BJ (cell line): ENCODE measurements at regions not wholly inside any gene's neighbourhood (a gene's known extent, or its start where the extent isn't known, plus 50 kb on each side); places are given as distances from the start of the nearest gene placed in this dataset.

Experiments used
- CTCF ChIA-PET: fragments of 350-600 bp; formaldehyde crosslinking; extraction: SDS; loops from one replicate; lab custom pipeline; 2021; ENCODE audit warnings: antibody characterized with exemption, inconsistent platforms; lab: Yijun Ruan, JAX
- POLR2A ChIA-PET: fragments of 300-600 bp; sonication (Branson Sonifier 250); formaldehyde crosslinking; extraction: SDS; loops from one replicate; lab custom pipeline; 2021; ENCODE audit warnings: antibody characterized with exemption; lab: Charles Lee
- DNase-seq: peaks from one replicate; pipeline ENCODE4 v3.0.0-alpha.2; 2011; ENCODE audit warnings: low read depth
- H3K27me3 ChIP-seq: 2 replicates; pipeline ENCODE4 v1.6.0; 2011; ENCODE audit warnings: low read length; ENCODE audit not compliant: control insufficient read depth, insufficient read depth
- H3K36me3 ChIP-seq: 2 replicates; pipeline ENCODE4 v1.5.1; 2011; ENCODE audit warnings: low read length; ENCODE audit not compliant: control insufficient read depth, insufficient read depth
- H3K4me3 ChIP-seq: 2 replicates; pipeline ENCODE4 v1.5.1; 2011; ENCODE audit warnings: low read depth, mild to moderate bottlenecking, control low read depth, low read length
- TF ChIP-seq, protein P1 (sequence below): IDR thresholded peaks from 2 replicates; pipeline ENCODE4 v1.5.1; 2011; ENCODE audit warnings: low read depth, mild to moderate bottlenecking, control low read depth, inconsistent platforms, low read length, moderate library complexity; ENCODE audit not compliant: insufficient read depth

DNA sequence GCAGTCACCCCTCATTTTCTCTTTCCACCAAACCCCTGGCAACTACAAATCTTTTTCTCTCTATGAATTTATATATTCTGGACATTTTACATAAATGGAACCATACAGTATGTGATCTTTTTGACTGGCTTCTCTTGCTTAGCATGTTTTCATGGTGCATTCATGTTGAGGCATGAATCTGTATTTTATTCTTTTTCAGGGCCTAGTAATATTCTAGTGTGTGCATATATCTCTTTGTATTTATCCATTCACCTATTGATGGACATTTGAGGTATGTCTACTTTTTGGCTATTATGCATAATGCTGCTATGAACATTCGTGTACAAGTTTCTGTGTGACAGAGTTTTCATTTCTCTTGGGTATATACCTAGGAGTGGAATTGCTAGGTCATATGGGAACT is 78.2 kb downstream of the HACD1 start:
- Histone ChIP-seq H3K36me3 (no peaks in the 10 kb centered on the region), H3K4me3 (no peak overlapping the region), H3K27me3 (no peaks in the 10 kb centered on the region)
- TF ChIP-seq, protein P1, sequence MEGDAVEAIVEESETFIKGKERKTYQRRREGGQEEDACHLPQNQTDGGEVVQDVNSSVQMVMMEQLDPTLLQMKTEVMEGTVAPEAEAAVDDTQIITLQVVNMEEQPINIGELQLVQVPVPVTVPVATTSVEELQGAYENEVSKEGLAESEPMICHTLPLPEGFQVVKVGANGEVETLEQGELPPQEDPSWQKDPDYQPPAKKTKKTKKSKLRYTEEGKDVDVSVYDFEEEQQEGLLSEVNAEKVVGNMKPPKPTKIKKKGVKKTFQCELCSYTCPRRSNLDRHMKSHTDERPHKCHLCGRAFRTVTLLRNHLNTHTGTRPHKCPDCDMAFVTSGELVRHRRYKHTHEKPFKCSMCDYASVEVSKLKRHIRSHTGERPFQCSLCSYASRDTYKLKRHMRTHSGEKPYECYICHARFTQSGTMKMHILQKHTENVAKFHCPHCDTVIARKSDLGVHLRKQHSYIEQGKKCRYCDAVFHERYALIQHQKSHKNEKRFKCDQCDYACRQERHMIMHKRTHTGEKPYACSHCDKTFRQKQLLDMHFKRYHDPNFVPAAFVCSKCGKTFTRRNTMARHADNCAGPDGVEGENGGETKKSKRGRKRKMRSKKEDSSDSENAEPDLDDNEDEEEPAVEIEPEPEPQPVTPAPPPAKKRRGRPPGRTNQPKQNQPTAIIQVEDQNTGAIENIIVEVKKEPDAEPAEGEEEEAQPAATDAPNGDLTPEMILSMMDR = no peak
- no peak for DNase-seq
- POLR2A ChIA-PET = no interaction called here
- CTCF ChIA-PET = no interaction called here

DNA sequence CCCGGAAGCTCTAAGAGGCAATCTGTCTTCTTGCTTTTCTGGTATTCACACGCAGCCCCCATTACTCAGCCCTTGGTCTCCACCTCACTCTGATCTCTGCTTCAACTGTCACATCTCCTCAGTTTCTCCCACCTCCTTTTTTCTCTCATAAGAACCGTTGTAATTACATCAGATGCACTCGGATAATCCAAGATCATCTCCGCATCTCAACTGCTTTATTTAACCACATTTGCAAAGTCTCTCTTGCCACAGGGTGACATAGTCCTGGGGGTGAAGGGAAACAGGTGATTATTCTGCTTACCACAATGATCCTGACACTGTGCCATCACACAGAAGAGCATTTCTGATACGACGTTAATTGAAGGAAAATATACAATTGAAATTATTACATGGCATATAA is 79.9 kb downstream of the HACD1 start:
- ChIA-PET POLR2A (no interaction called here), CTCF (interaction anchor here (1.5 kb wide), 1 partner anchor 12 kb away, joined by 3 read pairs; no protein-coding TSS in a partner anchor)
- H3K4me3 ChIP-seq = no peak overlapping the region
- H3K27me3 ChIP-seq = no peaks in the 10 kb centered on the region
- H3K36me3 ChIP-seq = no peaks in the 10 kb centered on the region
- no peak for DNase-seq
- TF ChIP-seq, protein P1 = no peak

DNA sequence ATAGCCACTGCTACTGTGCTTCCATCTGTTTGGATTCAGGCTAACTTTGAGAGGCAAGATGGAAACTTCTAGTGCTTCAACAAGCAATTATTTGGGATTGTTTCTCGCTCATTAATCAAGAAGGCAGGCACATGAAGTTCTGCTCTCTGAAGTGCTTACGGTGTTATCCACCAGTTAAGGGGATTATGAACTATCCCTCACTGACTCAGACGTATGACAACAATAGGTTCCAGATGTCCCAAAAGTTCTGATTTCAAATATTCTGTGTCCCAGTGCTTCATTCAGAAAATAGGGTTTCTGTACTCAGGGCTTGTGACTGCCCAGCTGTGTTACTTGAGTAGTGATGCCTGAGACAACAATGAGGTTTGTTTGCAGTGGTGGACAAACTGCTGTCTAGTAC is 81.0 kb downstream of the HACD1 start:
- H3K4me3 ChIP-seq = no peak overlapping the region
- ChIA-PET POLR2A (no interaction called here), CTCF (no interaction called here)
- no peak for DNase-seq
- H3K36me3 ChIP-seq = no peaks in the 10 kb centered on the region
- H3K27me3 ChIP-seq = no peaks in the 10 kb centered on the region
- TF ChIP-seq, protein P1 = no peak

DNA sequence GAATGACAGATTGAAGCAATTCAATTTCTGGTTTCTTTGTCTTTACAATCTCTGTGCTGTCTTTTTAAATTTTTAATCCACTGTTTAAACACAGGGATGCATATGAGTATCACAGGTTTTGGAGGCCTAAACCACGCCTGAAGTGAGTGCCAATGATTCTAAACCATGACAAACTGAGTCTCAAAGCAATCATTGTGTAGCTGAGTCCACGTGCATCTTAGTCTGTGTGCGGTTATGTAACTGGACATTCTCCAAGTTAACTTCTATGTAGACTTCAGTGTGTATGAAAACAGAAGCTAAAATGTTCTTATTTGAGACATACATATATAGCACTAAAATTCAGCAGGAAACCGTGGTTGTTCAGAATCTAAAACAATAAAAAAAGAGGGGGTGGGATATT is 79.3 kb upstream of the ST8SIA6 start:
- ChIA-PET CTCF (interaction anchor here (0.6 kb wide), 1 partner anchor 705 kb away, joined by 3 read pairs; no protein-coding TSS in a partner anchor), POLR2A (no interaction called here)
- TF ChIP-seq, protein P1 = no peak
- H3K36me3 ChIP-seq = no peaks in the 10 kb centered on the region
- H3K27me3 ChIP-seq = no peaks in the 10 kb centered on the region
- no peak for DNase-seq
- no peak overlapping the region for H3K4me3 ChIP-seq

DNA sequence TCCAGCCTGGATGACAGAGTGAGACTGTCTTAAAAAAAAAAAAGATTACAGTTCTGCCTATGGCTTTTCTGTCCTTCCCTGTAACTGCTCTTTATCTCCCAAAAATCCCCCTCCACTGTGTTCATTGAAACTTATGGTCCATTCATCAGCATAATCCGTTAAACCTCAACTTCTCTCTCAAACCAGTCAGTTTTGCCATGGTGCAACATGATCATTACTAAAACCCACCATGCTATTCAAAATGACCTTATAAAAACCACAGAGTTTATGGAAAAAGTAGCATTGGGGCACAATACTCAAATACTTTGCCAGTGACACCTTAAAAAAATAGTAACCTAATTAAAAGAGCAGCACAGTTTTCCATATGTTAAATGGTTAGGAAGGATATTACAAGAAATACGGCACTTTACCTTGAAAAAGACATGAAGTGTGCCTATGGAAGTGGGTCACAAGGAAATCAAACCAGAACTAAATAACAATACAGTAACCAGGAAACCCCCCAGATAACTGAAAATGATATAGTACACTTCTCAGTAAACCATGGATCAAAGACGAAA is 74.0 kb upstream of the ST8SIA6 start:
- Histone ChIP-seq H3K4me3 (no peak overlapping the region), H3K36me3 (no peaks in the 10 kb centered on the region), H3K27me3 (no peaks in the 10 kb centered on the region)
- POLR2A ChIA-PET = no interaction called here
- no peak for DNase-seq
- TF ChIP-seq, protein P1 = no peak
- CTCF ChIA-PET = no interaction called here
